Caki2 (cell line): ENCODE measurements at regions not wholly inside any gene's neighbourhood (a gene's known extent, or its start where the extent isn't known, plus 50 kb on each side); places are given as distances from the start of the nearest gene placed in this dataset.
"Not testable (repeated sequence)": the region's sequence is repeated elsewhere in the genome, so short reads cannot be mapped to it uniquely, and the experiment has no call there.

ENCODE experiments used
- DNase-seq: peaks from one replicate; pipeline ENCODE4 v3.0.0-alpha.2; 2015; ENCODE audit warnings: low read depth
- in situ Hi-C: cut with HindIII; loops from 2 replicates; pipeline ENCODE4 v1.10.0; 2016; ENCODE audit warnings: low sequenced_read_pairs, low pct_unique_long_range_greater_than_20kb, mixed read lengths

DNA sequence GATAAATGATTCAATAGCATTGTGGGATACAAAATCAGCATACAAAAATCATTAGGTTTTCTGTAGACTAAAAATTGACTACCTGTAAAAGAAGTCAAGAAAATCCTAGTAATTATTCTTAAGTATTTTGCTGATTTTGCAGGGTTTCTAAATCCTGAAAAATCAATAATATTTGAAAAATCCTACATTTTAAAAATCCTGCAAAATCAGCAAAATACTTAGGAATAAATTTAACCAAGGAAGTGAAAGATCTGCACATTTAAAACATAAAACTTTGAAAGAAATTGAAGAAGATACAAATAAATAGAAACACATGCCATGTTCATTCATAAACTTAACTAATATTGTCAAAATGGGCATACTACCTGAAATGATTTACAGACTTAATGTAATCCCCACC, 517.7 kb downstream of the RERGL start:
- no peak for DNase-seq
- in situ Hi-C loops: no loop called here

DNA sequence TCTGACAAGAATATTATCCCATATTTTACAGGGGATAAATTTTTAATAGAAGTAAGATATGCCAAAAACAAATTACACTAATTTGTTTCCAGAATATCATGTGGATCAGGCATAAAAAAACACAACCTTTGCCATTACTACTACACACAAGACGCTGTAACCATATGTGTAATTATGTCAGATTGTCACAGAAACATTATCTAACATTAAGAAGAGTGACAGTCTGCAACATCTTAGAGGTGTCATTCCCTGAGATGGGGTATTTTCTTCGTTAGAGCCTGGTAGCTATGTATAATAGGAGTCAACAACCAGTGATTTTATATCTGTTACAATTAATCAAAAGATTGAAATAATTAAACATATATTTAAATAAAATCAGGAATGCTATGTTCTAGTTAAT, 518.9 kb downstream of the RERGL start:
- no peak for DNase-seq
- in situ Hi-C loops: no loop called here

DNA sequence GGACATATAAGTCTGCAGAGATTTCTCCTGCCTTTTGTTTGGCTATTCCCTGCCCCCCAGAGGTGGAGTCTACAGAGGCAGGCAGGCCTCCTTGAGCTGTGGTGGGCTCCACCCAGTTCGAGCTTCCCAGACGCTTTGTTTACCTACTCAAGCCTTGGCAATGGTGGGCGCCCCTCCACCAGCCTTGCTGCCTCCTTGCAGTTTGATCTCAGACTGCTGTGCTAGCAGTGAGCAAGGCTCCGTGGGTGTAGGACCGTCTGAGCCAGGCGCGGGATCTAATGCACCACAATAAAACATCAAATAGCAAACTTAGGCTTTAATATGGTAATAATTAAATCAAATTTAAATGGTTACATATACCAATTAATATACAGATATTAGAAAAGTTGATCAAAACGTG, 525.4 kb downstream of the RERGL start:
- in situ Hi-C loops, DNase-seq: not testable (repeated sequence)

DNA sequence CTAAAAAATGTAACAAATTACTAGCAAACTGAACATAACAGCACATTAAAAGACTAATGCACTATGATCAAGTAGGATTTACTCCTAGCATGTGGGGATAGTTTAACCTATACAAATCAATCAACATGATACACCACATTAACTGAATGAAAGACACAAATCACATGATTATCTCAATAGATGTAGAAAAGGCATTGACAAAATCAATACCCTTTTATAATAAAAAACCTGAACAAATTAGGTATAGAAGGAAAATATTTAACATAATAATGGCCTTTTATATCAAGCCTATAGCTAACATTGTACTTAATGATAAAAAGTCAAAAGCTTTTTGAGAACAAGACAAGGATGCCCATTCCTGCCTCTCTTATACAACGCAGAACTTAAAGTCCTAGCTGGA, 540.0 kb downstream of the RERGL start:
- DNase-seq: no peak
- in situ Hi-C loops: no loop called here

DNA sequence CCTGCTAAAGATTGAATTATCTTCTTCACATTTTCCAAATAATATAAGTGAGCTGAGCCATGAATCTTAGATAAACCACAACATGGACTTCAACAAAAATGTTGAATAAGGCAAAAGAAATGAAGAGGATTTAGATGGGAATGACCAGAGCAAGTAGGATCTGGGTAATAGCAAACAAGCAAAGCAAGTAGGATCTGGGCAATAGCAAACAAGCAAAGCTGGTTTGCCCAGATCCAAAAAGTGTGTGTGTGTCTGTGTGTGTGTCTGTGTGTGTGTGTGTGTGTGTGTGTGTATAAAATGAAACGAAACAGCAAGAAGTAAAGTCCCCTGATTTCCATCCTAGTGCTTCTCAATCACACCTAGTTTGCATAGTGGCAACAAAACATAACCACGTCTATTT, 549.1 kb downstream of the RERGL start:
- DNase-seq: no peak
- in situ Hi-C loops: no loop called here

DNA sequence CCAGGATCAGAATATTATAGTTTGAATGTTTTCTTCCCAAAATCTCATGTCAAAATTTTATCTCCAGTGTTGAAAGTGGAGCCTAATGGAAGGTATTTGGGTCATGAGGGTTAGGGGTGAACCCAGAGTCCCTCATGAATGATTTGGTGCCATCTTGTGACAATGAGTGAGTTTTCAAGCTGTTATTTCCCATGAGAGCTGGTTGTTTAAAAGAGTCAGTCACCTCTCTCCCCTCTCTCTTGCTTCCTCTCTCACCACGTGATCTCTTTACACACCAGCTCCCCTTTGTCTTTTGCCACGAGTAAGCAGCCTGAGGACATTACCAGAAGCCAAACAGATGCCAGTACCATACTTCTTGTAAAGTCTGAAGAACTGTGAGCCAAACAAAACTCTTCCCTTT, 561.6 kb downstream of the RERGL start:
- in situ Hi-C loops: no loop called here
- no peak for DNase-seq

DNA sequence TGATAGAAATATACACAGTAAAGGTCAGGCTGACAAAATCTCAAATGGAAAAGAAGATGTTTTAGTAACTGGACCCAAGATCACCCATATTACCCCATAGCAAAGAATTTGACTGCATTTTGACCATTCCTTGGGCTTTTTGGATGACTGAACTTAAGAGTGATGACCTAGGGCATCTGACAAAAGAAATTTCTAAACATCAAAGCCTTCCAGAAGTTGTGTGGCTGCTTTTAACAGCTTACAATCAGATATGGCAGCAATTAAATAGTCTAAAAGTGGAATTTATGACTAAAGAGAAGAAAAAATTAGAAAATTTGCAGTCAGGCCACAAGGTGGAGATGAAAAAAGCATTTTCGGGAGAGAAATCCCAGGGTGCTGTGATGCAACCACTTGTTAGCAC, 563.0 kb downstream of the RERGL start:
- in situ Hi-C loops: no loop called here
- DNase-seq: no peak

DNA sequence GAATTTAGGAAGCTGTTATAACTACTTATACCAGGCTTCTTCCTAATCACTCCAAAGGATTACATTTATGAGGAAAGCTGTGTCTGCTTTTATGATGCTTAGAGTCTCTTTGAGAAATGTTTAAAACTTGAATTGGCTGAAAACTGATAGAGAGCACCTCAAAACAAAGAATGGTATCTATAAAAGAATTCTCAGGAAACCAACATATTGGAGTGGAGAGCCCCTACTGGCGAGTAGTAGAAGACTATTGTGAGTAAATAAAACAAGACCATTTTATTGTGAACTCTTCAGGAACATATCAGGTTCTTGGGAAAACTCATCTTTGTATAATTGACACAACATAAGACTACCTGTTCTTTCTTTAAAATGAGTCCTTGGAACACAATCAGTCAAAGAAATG, 578.6 kb downstream of the RERGL start:
- no peak for DNase-seq
- in situ Hi-C loops: no loop called here

DNA sequence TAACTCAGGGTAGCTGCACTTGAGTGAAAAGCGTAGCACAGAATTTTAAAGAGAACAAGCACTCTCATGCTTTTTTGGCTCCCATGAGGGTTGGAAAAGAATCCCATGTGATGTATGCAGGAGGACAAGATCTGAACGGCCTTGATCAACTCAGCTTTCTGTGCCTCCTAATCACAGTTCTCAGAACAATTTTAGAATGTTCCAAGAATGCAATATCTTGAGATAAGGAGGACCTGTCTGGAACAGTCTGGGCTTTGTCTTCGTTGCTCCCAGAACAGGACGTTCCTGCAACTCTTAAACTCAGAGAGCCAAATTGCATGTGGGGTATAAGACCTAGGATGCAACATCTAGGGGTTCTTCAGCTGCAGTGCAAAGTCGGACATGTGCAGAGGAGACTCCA, 582.7 kb downstream of the RERGL start:
- in situ Hi-C loops: no loop called here
- no peak for DNase-seq

DNA sequence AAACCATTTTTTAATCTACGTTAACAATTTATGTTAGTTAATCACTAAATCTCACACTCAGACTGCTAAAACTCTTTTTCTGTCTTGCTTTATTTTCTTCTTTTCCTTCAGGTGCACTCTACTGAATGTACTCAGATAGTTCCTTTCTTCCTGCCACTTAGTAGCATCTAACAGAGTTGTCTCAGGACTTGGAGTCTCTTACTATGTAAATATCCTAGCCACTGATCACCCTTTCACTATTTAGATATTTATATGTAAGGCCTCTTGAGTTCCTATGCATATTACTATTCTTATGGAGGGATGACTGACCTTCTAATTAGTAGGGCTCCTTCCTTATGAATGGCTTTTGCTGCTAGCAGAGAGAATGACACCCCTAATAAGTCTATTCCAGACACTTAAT, 586.3 kb downstream of the RERGL start:
- no peak for DNase-seq
- in situ Hi-C loops: no loop called here

DNA sequence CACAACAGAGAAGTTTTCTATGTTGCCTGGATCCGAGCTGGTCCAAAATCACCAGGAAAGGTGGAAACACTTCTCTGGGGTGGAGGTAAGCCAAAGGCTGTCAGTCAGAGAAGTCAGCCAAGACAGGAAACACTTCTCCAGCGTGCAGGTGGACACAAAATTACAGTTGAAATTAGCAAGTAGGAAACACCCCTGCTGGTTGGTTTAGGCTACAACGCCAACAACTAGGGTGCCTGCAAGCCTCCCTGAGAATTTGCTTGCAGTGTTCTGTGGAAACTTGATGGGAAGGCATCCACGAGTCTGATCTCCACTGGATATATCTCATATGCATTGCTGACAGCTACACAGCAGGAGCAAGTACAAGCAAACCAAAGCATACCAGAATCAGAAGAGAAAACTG, 600.5 kb downstream of the RERGL start:
- DNase-seq: no peak
- in situ Hi-C loops: no loop called here

DNA sequence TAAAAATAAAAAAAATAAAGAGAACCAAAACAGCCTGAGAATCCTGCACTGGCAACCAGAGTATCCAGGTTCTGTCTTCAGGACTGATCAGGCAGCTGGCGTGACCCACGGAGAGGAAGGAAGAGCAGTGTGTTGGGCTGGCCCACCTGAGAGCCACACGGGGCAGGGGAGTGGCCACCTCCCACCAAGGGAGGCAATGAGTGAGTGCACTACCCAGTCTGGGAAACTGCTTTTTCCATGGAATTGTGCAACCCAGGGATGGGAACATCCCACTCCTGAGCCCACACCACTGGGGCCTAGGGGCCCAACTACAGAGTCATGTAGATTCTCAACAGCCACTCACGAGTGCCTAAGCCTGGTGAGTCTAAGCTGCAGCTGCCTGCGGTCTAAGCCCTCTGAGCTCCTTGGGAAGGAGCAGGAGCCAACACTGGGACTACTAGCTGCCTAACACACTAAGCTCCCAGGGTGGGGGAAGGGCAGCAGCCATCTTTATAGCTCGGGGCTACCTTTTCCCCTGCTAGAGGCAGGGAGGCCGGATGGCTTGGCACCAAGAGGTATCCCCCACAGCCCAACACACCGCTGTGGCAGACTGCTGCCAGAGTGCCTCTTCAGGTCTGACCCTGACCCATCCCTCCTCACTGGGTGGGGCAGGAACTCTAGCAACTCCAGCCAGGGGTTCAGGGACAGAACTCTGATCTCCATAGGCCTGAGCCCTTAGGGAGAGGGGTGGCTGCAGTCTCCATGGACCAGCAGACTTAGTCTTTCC, 610.9 kb downstream of the RERGL start:
- DNase-seq: no peak
- in situ Hi-C loops: no loop called here

DNA sequence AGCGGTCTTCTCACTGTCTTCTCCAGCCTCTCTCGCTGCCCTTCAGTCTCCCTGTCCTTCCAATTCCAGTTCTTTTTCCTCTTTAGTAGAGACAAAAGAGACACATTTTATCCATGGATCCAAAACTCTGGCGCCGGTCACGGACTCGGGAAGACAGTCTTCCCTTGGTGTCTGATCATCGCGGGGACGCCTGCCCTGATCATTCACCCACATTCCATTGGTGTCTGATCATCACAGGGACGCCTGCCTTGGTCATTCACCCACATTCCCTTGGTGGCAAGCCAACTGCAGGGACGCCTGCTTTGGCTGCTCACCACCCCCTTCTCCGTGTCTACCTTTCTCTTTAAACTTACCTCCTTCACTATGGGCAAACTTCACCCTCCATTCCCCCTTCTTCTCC, 619.5 kb downstream of the RERGL start:
- no peak for DNase-seq
- in situ Hi-C loops: no loop called here

DNA sequence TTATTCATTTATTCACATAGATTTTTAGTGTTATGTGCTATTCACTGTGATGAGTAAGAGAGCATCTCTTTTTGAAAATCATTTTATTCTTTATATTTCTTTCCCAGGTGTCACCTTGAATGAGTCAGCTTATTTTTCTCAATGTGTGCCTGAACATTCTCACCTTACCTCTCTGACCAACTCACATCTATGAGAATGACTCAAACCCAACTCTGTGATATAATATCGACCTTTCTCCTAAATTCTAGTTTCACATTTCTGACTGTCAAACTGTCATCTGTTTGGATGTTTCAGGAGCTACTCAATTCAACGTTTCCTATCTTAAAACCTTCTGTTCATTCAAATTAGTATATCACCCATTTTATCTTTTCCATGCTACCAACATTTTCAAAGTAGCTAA, 630.8 kb downstream of the RERGL start:
- DNase-seq: no peak
- in situ Hi-C loops: no loop called here

DNA sequence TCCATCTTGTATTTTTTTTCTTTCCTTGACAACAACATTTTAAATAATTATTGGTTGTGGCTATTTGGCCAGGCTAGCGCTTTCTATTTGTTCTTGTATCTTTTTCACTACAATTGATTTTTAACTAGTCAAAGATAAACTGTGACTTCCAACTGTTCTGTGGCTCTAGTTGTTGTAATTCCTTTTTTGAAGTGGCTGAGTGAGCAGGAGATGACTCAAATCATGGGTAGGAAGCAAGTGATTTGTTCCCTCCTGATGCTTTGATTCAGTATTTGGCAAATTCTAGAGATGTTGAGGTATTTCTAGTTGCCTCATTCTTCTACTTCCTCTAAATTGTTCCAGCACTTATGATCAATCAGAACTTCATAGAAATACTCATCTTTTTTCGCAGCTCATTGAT, 633.5 kb downstream of the RERGL start:
- in situ Hi-C loops: no loop called here
- DNase-seq: no peak

DNA sequence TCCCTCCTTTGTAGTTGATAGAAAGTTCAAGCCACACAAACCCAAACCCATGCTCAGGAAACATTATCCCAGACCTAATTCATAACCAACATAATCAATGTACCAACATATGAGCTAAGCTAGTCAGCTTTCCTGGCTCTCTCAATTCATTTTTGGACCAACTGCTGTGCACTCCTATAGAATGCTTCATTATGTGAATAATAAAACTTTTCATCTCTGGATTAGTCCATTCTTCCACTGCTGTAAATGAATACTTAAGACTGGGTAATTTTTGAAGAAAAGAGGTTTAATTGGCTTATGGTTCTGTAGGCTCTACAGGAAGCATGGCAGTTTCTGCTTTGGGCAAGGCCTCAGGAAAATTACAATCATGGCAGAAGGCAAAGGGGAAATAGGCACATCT, 651.9 kb downstream of the RERGL start:
- DNase-seq: no peak
- in situ Hi-C loops: no loop called here

DNA sequence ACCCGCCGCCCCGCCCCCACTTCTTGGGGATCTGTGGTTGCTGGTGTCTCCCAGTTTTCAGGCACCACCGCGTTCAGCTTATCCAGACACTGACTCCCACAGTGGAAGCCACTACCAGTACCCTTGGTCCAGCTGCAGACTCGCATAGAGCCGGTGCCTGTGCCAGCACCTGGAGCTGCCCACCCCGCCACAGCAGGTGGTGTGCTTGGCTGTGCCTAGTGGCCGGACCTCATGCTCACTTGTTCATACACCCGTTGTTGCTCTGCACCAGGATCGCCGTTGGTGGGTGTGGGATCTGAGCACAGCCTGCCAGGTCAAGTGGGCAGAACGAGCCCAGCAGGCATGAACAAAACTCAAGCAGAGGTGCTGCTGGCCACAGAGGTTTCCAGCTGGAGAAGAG, 673.2 kb downstream of the RERGL start:
- in situ Hi-C loops: no loop called here
- no peak for DNase-seq

DNA sequence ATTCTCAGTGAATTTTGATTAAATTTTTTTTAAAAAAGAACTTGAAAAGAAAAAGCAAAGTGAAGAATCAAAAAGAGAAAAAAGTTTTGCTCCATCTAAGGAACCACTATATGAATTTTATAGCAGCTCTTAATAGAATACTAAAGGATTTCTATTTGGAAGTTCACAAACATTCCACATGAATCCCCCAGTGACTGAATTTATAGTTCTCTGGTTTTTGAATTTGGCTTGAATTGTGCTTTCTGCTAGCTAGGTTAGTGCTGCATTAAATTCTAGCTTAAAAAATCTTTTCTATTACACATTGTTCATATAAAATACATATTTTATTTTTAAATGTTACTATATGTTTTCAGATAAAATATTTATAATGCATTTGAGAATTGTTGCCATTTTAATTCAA, 675.4 kb downstream of the RERGL start:
- in situ Hi-C loops: no loop called here
- DNase-seq: no peak

DNA sequence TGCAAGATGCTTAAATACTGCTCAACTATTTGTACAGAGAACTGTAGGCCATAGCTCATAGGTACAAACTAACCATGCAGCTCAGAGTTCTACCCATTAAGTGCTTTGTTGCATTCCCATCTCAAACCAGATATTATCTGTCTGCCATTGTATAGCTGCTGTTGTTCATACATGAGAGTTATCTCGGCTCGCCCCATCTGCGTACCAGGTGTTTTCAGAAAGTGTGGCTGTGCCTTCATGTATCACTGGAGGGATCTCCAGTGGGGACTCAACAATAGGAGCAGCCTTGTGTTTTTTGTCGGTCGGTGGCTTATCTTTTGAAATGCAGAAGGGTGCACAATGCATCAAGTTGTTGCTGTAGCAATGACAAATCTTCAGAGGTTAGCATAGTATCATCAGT, 678.3 kb downstream of the RERGL start:
- DNase-seq: no peak

DNA sequence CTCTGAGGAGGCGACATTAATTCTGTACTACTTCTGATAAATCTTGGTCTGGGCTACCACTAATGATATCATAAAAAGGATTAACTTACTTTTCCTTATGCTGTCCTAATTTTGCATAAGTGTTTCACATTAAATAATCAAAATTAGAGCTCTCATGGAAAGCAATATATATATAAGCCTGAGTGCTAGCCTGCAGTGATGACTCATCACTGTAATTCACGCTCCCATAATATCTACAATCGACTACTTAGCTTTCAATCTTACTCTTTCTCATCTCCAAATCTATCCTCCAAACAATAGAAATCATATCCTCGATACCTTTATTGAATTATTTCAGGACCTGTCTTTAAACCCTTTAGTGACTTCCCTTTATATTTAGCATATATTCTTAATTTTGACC, 701.3 kb downstream of the RERGL start:
- DNase-seq: no peak
- in situ Hi-C loops: no loop called here

More for the DNA sequence above, 678.3 kb downstream of the RERGL start:
- in situ Hi-C loops: no loop called here

DNA sequence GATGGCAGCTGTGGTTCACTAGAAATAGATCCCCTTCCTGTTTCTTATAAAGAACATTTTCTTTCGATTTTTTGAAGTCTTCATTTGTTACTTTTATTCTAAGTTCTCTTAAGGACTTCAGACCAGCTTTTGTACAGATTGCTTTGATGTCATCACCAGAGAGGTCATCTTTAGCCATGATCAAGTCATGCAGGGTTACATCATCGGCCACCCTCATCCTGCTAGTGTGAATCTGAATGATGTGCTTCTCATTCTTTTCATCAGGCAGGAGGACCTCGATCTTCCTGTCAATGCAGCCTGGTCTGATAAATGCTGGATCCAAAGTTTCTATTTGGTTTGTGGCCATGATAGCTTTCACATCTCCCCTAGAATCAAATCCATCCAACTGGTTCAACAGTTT, 706.7 kb downstream of the RERGL start:
- in situ Hi-C loops: no loop called here

More for the DNA sequence above, 706.7 kb downstream of the RERGL start:
- DNase-seq: no peak
